OCI-LY7 (cell line): ENCODE measurements at regions not wholly inside any gene's neighbourhood (a gene's known extent, or its start where the extent isn't known, plus 50 kb on each side); places are given as distances from the start of the nearest gene placed in this dataset.

Experiments
- BruUV-seq: library from RNA; stranded (reverse); fragments of 400-500 nt; replicated peaks from 2 replicates; lab custom pipeline; 2021; lab: Mats Ljungman, UMichigan
- CTCF ChIA-PET: fragments of 300-600 bp; sonication (Branson Sonifier 250); formaldehyde crosslinking; loops from one replicate; lab custom pipeline; 2022; ENCODE audit warnings: antibody characterized with exemption; ENCODE audit not compliant: unreplicated experiment; lab: Charles Lee
- POLR2A ChIA-PET: fragments of 300-600 bp; sonication (Branson Sonifier 250); formaldehyde crosslinking; loops from one replicate; lab custom pipeline; 2022; ENCODE audit warnings: antibody characterized with exemption; lab: Charles Lee
- DNase-seq: peaks from one replicate; pipeline ENCODE4 v3.0.0-alpha.2; 2015; ENCODE audit warnings: low spot score
- H2AFZ ChIP-seq: fragments of 200-600 bp; sonication (generic), shearing (Covaris generic); 2 replicates; pipeline ENCODE4 v1.6.1; 2014; ENCODE audit warnings: mild to moderate bottlenecking, antibody characterized with exemption, low read length, moderate library complexity
- H3K27ac ChIP-seq: fragments of 200-600 bp; sonication (generic); 2 replicates; pipeline ENCODE4 v1.5.1; 2014; ENCODE audit warnings: mixed run types, low read depth, mild to moderate bottlenecking, moderate library complexity, low read length, inconsistent platforms; ENCODE audit not compliant: poor library complexity, severe bottlenecking
- H3K36me3 ChIP-seq: fragments of 200-600 bp; sonication (generic); 2 replicates; pipeline ENCODE4 v1.6.1; 2014; ENCODE audit warnings: mild to moderate bottlenecking, antibody characterized with exemption, low read length, moderate library complexity, mixed read lengths; ENCODE audit not compliant: insufficient read depth
- H3K4me1 ChIP-seq: fragments of 200-600 bp; sonication (generic); 2 replicates; pipeline ENCODE4 v1.5.1; 2014; ENCODE audit warnings: mild to moderate bottlenecking, low read length; ENCODE audit not compliant: insufficient read depth, poor library complexity, severe bottlenecking
- H3K4me2 ChIP-seq: fragments of 200-600 bp; sonication (generic); 2 replicates; pipeline ENCODE4 v1.6.1; 2014; ENCODE audit warnings: mild to moderate bottlenecking, low read length
- H3K4me3 ChIP-seq: fragments of 200-600 bp; sonication (generic); 2 replicates; pipeline ENCODE4 v1.5.1; 2014; ENCODE audit warnings: mild to moderate bottlenecking, low read depth, low read length; ENCODE audit not compliant: poor library complexity, severe bottlenecking
- H3K79me2 ChIP-seq: fragments of 200-600 bp; sonication (generic); 2 replicates; pipeline ENCODE4 v1.6.1; 2016; ENCODE audit warnings: low read depth, mild to moderate bottlenecking, low read length, moderate library complexity, mixed read lengths; ENCODE audit not compliant: insufficient read depth
- H3K9me2 ChIP-seq: fragments of 200-600 bp; sonication (generic); 2 replicates; pipeline ENCODE4 v1.6.1; 2016; ENCODE audit warnings: mild to moderate bottlenecking, low read length, mixed read lengths; ENCODE audit not compliant: insufficient read depth
- H3K9me3 ChIP-seq: fragments of 200-600 bp; sonication (generic); 2 replicates; pipeline ENCODE4 v1.6.1; 2014; ENCODE audit warnings: mild to moderate bottlenecking, mixed run types, low read length, mixed read lengths
- H4K20me1 ChIP-seq: fragments of 200-600 bp; sonication (generic); 2 replicates; pipeline ENCODE4 v1.6.1; 2014; ENCODE audit warnings: mild to moderate bottlenecking, antibody characterized with exemption, low read length, moderate library complexity, mixed read lengths; ENCODE audit not compliant: insufficient read depth
- EZH2phosphoT487 ChIP-seq: fragments of 200-600 bp; sonication (generic); IDR thresholded peaks from 2 replicates; pipeline ENCODE4 v1.6.1; 2018; ENCODE audit warnings: low read depth, borderline replicate concordance, mild to moderate bottlenecking, mixed run types, antibody characterized with exemption, low read length, moderate library complexity, mixed read lengths
- intact Hi-C: fragments of 100-400 bp; cut with micrococcal nuclease; formaldehyde crosslinking; loops from one replicate; pipeline ENCODE4 v1.10.0; 2022; ENCODE audit not compliant: unreplicated experiment
- TF ChIP-seq, protein P1 (sequence below): fragments of 200-600 bp; sonication (generic); conservative IDR thresholded peaks from 2 replicates; pipeline ENCODE4 v1.5.1; 2014; ENCODE audit warnings: mild to moderate bottlenecking, antibody characterized with exemption, low read length, moderate library complexity, mixed read lengths

DNA sequence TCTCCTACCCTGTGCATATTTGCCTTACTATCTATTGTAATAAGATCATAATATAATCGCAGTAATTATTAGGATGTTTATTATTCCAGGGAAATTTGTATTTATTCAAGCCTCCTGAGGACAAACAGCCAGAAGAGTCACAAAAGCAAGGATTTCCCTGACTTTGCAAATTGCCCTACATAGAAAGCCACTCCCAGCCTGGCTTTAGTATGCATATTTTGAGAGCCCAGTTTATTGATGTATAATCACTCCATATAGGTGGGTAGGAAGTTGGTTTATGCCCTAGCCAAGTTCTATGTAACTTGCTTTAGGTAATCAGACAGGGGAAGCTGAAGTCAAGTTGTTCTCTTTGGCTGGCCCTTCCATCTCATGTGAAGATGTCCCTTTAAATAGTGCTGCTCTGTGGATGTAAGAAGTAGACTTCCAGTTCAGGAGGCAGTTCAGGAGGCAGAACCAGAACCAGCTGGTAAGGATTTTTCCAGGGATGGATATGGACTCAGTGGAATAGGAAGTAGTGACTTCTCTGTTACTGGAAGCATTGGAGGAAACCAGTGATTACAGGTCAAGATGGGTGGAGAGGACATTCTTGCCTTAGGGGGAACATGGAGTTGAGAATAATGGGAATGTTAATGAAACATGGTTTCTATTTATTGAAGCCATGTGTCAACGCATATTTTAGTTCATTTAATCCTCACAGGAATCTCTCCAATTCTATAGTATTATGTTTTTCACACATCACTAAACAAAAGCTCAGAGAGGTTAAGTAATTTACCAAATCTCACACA lies 70.5 kb upstream of the KIT start:
- CTCF ChIA-PET: no interaction called here
- H3K9me3 ChIP-seq: no peaks in the 10 kb centered on the region

DNA sequence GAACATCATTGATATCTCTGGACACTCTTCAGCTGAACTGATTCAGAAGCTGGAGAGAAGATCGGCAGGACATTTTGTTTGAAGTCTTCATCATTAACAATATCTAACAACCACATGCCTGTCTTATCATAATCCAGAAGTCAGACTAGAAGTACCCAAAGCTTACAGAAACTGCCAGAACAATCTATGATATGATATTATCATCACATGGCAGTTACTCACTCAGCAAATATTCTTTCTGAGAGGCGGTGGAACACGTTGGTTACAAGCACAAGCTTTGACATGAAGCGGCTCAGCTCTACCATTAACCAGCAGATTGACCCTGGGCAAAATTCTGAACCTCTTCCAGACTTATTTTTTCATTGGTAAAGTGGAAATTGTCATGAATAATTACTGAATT lies 69.4 kb upstream of the KIT start:
- Histone ChIP-seq H3K4me3 (no peak overlapping the region), H3K9me3 (no peaks in the 10 kb centered on the region), H3K79me2 (no peaks in the 10 kb centered on the region), H3K27ac (no peak overlapping the region), H3K4me2 (no peak overlapping the region), H3K9me2 (no peaks in the 10 kb centered on the region), H3K4me1 (no peaks in the 10 kb centered on the region), H2AFZ (no peak overlapping the region), H3K36me3 (no peaks in the 10 kb centered on the region), H4K20me1 (no peaks in the 10 kb centered on the region)
- POLR2A ChIA-PET: interaction anchor here (1.0 kb wide), 1 partner anchor 27 kb away, joined by 3 read pairs; no protein-coding TSS in a partner anchor
- no TSS peak for BruUV-seq
- CTCF ChIA-PET: no interaction called here
- DNase-seq: no peak
- intact Hi-C loops: no loop called here
- TF ChIP-seq EZH2phosphoT487: no peak
- TF ChIP-seq, protein P1, sequence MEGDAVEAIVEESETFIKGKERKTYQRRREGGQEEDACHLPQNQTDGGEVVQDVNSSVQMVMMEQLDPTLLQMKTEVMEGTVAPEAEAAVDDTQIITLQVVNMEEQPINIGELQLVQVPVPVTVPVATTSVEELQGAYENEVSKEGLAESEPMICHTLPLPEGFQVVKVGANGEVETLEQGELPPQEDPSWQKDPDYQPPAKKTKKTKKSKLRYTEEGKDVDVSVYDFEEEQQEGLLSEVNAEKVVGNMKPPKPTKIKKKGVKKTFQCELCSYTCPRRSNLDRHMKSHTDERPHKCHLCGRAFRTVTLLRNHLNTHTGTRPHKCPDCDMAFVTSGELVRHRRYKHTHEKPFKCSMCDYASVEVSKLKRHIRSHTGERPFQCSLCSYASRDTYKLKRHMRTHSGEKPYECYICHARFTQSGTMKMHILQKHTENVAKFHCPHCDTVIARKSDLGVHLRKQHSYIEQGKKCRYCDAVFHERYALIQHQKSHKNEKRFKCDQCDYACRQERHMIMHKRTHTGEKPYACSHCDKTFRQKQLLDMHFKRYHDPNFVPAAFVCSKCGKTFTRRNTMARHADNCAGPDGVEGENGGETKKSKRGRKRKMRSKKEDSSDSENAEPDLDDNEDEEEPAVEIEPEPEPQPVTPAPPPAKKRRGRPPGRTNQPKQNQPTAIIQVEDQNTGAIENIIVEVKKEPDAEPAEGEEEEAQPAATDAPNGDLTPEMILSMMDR: no peak

More for the DNA sequence above, 70.5 kb upstream of the KIT start:
- TF ChIP-seq, protein P1: no peak
- no peak for TF ChIP-seq EZH2phosphoT487
- no peak for DNase-seq
- intact Hi-C loops: no loop called here
- Histone ChIP-seq H3K4me3 (no peak overlapping the region), H3K27ac (no peak overlapping the region), H4K20me1 (no peaks in the 10 kb centered on the region), H2AFZ (no peak overlapping the region), H3K36me3 (no peaks in the 10 kb centered on the region), H3K4me1 (no peaks in the 10 kb centered on the region), H3K4me2 (no peak overlapping the region), H3K79me2 (no peaks in the 10 kb centered on the region), H3K9me2 (no peaks in the 10 kb centered on the region)
- POLR2A ChIA-PET: no interaction called here
- BruUV-seq: no TSS peak

DNA sequence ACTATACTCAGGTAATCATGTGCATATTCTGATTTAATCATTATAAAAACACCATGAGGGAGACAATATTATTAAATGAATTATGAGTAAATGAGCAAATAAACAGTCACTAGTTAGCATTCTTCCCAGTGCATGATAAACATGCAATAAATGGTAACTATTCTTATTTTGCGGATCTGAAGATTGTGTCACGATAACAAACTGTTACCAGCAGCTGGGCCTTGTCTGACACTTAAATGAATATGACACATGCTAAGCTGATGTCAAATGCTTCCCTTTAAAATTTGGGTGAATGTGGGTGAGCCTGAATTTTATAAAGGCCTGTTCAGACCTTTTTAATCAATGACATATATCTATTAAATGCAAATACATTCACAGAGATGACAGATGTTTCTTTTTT lies 68.2 kb upstream of the KIT start:
- H3K4me2 ChIP-seq: no peak overlapping the region
- no peak for DNase-seq
- TF ChIP-seq EZH2phosphoT487: no peak
- TF ChIP-seq, protein P1: no peak
- BruUV-seq: no TSS peak
- no peak overlapping the region for H2AFZ ChIP-seq
- ChIA-PET POLR2A (interaction anchor here (0.5 kb wide), 1 partner anchor 32 kb away, joined by 4 read pairs; no protein-coding TSS in a partner anchor), CTCF (no interaction called here)
- no peaks in the 10 kb centered on the region for H3K9me3 ChIP-seq
- no peak overlapping the region for H3K4me3 ChIP-seq
- no peaks in the 10 kb centered on the region for H3K9me2 ChIP-seq
- intact Hi-C loops: no loop called here
- no peaks in the 10 kb centered on the region for H3K79me2 ChIP-seq
- H3K4me1 ChIP-seq: no peaks in the 10 kb centered on the region
- H3K36me3 ChIP-seq: no peaks in the 10 kb centered on the region
- H4K20me1 ChIP-seq: no peaks in the 10 kb centered on the region
- H3K27ac ChIP-seq: no peak overlapping the region
